ENCODE measurements at regions not wholly inside any gene's neighbourhood (a gene's known extent, or its start where the extent isn't known, plus 50 kb on each side); places are given as distances from the start of the nearest gene placed in this dataset.

DNA sequence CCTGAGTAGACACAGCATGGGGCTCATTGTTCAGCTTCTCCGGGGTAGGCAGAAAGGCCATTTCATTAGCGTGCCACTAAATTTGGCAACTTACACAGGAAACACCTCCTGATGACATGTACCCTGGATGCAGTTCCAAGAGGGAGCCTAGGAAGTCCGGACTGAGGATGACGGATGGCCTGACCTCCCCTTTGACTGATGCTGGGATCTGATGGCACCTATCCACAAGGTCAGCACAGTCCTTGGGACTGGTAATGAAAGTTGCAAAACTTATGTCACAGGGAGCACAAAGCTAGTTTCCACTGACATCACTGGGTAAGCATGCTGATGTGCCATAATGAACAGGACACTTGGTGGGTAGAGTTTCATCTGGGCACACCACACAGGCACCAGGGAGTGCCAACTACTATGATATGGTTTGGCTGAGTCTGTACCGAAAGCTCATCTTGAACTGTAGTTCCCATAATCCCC lies 126.7 kb upstream of the ARL4C start:
- CTCF ChIA-PET = no interaction called here
- H3K27me3 ChIP-seq (replicated peaks; ENCODE audit: insufficient read depth, low read depth, low read length, poor library complexity) = no peaks in the 10 kb centered on the region
- BruUV-seq (replicated peaks) = no TSS peak
- H3K4me3 ChIP-seq (ENCODE audit: low read depth, low read length, poor library complexity, severe bottlenecking) = no peak overlapping the region
- intact Hi-C loops (cut with micrococcal nuclease; ENCODE audit: unreplicated experiment) = no loop called here
- peak overlapping the region; percentile 54 for H3K27ac ChIP-seq (ENCODE audit: low read depth, low read length, poor library complexity, severe bottlenecking)
- H3K9me3 ChIP-seq (ENCODE audit: low read depth, low read length, poor library complexity, severe bottlenecking) = no peaks in the 10 kb centered on the region
- no peak for TF ChIP-seq EZH2 (IDR thresholded peaks at IDR 0.05; ENCODE audit: borderline replicate concordance, low read depth, low read length, poor library complexity, severe bottlenecking)
- TF ChIP-seq, protein P1, sequence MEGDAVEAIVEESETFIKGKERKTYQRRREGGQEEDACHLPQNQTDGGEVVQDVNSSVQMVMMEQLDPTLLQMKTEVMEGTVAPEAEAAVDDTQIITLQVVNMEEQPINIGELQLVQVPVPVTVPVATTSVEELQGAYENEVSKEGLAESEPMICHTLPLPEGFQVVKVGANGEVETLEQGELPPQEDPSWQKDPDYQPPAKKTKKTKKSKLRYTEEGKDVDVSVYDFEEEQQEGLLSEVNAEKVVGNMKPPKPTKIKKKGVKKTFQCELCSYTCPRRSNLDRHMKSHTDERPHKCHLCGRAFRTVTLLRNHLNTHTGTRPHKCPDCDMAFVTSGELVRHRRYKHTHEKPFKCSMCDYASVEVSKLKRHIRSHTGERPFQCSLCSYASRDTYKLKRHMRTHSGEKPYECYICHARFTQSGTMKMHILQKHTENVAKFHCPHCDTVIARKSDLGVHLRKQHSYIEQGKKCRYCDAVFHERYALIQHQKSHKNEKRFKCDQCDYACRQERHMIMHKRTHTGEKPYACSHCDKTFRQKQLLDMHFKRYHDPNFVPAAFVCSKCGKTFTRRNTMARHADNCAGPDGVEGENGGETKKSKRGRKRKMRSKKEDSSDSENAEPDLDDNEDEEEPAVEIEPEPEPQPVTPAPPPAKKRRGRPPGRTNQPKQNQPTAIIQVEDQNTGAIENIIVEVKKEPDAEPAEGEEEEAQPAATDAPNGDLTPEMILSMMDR (conservative IDR thresholded peaks at IDR 0.05; ENCODE audit: low read depth, low read length) = no peak
- peak; percentile 80 for DNase-seq (ENCODE audit: low spot score)
- peaks cover 35% of the 10 kb centered on the region for H3K4me1 ChIP-seq (ENCODE audit: insufficient read depth, low read length, poor library complexity, severe bottlenecking)
- no peaks in the 10 kb centered on the region for H3K36me3 ChIP-seq (ENCODE audit: insufficient read depth, low read length, poor library complexity, severe bottlenecking)
- POLR2A ChIA-PET (ENCODE audit: low non-redundant PET) = no interaction called here

- BruUV-seq (replicated peaks) = no TSS peak
- Histone ChIP-seq H3K9me3 (ENCODE audit: low read depth, low read length, poor library complexity, severe bottlenecking) (no peaks in the 10 kb centered on the region), H3K27me3 (replicated peaks; ENCODE audit: insufficient read depth, low read depth, low read length, poor library complexity) (no peaks in the 10 kb centered on the region), H3K4me3 (ENCODE audit: low read depth, low read length, poor library complexity, severe bottlenecking) (no peak overlapping the region), H3K4me1 (ENCODE audit: insufficient read depth, low read length, poor library complexity, severe bottlenecking) (peaks cover 35% of the 10 kb centered on the region), H3K27ac (ENCODE audit: low read depth, low read length, poor library complexity, severe bottlenecking) (peak overlapping the region; percentile 47), H3K36me3 (ENCODE audit: insufficient read depth, low read length, poor library complexity, severe bottlenecking) (no peaks in the 10 kb centered on the region)
- DNase-seq (ENCODE audit: low spot score) = no peak
- intact Hi-C loops (cut with micrococcal nuclease; ENCODE audit: unreplicated experiment) = no loop called here
- TF ChIP-seq, protein P1 (conservative IDR thresholded peaks at IDR 0.05; ENCODE audit: low read depth, low read length) = no peak
- TF ChIP-seq EZH2 (IDR thresholded peaks at IDR 0.05; ENCODE audit: borderline replicate concordance, low read depth, low read length, poor library complexity, severe bottlenecking) = no peak
- ChIA-PET POLR2A (ENCODE audit: low non-redundant PET) (no interaction called here), CTCF (interaction anchor here (0.6 kb wide), 1 partner anchor 19 kb away, joined by 3 read pairs; no protein-coding TSS in a partner anchor)
These were observed 124.2 kb upstream of the ARL4C start for GRCh38 chr2:234621120-234621519.

DNA sequence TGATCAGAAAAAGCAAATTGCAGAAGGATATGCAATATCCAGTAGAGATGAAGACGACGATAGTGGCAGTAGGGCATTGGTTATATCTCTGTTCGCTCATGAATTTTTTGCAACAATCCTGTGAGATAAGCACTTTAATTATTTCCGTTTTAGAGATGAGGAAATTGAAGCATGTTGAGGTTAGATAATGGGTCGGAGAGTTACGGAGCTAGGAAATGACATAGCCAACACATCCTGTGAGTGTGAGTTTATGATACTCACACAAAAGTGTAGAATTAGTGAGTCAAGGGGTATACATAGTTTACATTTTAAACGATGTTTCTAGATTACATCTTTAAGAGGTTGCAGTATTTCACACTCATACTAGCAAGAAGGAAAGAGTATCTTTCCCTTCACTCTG lies 123.1 kb upstream of the ARL4C start:
- DNase-seq (ENCODE audit: low spot score) = peak; percentile 93
- intact Hi-C loops (cut with micrococcal nuclease; ENCODE audit: unreplicated experiment) = no loop called here
- TF ChIP-seq, protein P1 (conservative IDR thresholded peaks at IDR 0.05; ENCODE audit: low read depth, low read length) = no peak
- Histone ChIP-seq H3K4me3 (ENCODE audit: low read depth, low read length, poor library complexity, severe bottlenecking) (no peak overlapping the region), H3K4me1 (ENCODE audit: insufficient read depth, low read length, poor library complexity, severe bottlenecking) (peaks cover 35% of the 10 kb centered on the region), H3K27me3 (replicated peaks; ENCODE audit: insufficient read depth, low read depth, low read length, poor library complexity) (no peaks in the 10 kb centered on the region), H3K9me3 (ENCODE audit: low read depth, low read length, poor library complexity, severe bottlenecking) (no peaks in the 10 kb centered on the region), H3K27ac (ENCODE audit: low read depth, low read length, poor library complexity, severe bottlenecking) (peak overlapping the region; percentile 68), H3K36me3 (ENCODE audit: insufficient read depth, low read length, poor library complexity, severe bottlenecking) (no peaks in the 10 kb centered on the region)
- ChIA-PET POLR2A (ENCODE audit: low non-redundant PET) (interaction anchor here (1.0 kb wide), 1 partner anchor 71 kb away, joined by 7 read pairs; no protein-coding TSS in a partner anchor), CTCF (interaction anchor here (0.9 kb wide), 1 partner anchor 74 kb away, joined by 3 read pairs; no protein-coding TSS in a partner anchor)
- no TSS peak for BruUV-seq (replicated peaks)

All from A673 (cell line).